T47D (cell line): ENCODE measurements at regions not wholly inside any gene's neighbourhood (a gene's known extent, or its start where the extent isn't known, plus 50 kb on each side); places are given as distances from the start of the nearest gene placed in this dataset.

ENCODE experiments used
- DNase-seq, 2 experiments: peaks; one replicate each; pipeline versions ENCODE4 v3.0.0 to v3.0.0-alpha.2; 2011 to 2012; ENCODE audit warnings: low read depth in 1 of 2, low spot score in 1 of 2
- JUND ChIP-seq: IDR thresholded peaks from 2 replicates; pipeline ENCODE4 v1.6.1; 2012; ENCODE audit warnings: low read depth
- in situ Hi-C: cut with HindIII; loops from 2 replicates; pipeline ENCODE4 v1.10.0; 2016; ENCODE audit warnings: low sequenced_read_pairs, low pct_unique_long_range_greater_than_20kb

GRCh38 chr18:59760619-59761600 is 63.7 kb upstream of the CCBE1 start:
- no peak for TF ChIP-seq JUND
- in situ Hi-C loops, result no loop called here
- DNase-seq, result no peak

DNA sequence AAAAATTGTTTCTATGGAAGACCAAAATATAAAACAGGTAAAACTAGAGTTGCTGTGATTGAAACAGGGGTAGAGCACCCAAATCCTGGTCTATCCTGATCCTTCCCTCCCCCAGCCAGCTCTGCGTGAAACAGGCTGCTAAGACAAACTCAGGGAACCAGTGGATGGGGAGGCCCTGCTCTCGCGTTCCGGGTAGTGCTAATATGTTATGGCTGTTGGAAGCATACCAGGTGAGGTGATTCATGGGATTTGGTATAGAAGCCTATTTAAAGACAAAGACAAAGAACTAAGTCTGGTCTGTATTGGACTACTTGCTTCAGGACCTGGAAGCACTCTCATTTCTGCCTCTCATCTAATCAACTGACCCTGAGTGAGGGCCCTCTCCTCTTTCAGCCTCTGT is 63.0 kb upstream of the CCBE1 start:
- DNase-seq, result no peak
- TF ChIP-seq JUND, result no peak
- in situ Hi-C loops, result no loop called here

GRCh38 chr18:59758837-59759236 is 61.6 kb upstream of the CCBE1 start:
- TF ChIP-seq JUND, result no peak
- in situ Hi-C loops, result no loop called here
- DNase-seq, result no peak

DNA sequence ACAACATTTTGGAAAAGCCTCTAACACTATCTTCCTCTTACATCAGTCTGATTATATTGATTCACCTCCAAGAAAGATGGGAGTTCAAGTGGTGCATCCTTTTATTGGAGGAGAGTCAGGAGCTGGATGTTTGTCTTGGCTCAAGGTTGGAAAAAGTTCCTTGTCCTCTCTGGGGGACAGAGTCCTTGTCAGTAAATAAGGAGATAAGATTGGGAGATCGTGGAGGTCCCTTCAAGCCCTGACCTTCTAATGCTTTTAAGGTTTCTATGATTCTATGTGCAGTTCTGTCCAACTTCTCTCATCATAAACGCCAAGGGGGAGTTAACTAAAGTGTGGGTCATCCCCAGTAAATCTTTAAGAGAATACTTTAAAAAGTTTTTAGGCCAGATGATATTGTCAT is 60.9 kb upstream of the CCBE1 start:
- TF ChIP-seq JUND, result no peak
- DNase-seq, result no peak
- in situ Hi-C loops, result no loop called here

- DNase-seq, result no peak
- TF ChIP-seq JUND, result no peak
- in situ Hi-C loops, result no loop called here
Observed at GRCh38 chr18:59752666-59753065, 55.4 kb upstream of the CCBE1 start.

- TF ChIP-seq JUND, result no peak
- in situ Hi-C loops, result no loop called here
- no peak for DNase-seq
Observed at GRCh38 chr18:59751186-59751585, 54.0 kb upstream of the CCBE1 start.

DNA sequence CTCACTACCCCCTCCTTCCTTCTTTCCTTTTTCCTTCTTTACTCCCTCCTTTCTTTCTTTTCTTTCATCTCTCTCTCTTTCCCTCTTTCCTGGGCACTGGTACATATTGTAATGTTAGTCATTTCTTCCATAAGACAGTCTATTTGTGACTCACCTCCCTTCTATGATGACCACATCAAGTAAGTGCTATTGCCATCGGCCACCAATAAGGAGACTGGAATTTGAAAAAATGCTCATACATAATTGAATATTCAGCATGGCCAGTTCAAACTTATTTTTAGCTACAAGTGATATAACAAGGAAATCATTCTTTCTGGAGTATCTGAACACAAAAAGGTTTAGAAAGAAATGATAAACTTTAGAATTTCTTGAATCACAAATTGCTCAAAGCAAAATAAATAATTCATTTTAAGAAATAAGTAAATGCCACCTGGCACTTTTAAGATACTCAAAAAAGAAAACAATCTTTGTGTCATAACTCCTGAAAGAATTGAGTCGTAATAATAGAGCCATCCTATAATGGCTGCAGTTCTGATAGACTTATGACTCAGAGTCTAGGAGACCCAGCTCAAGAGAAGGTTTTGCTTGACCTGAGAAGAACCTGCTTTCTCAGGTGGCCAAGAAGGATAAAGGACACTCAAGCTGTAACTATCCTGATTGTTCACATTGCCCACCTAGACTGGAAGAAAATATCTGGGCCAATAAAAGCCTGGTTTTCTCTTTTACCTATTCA is 51.6 kb upstream of the CCBE1 start:
- in situ Hi-C loops, result no loop called here
- no peak for DNase-seq
- TF ChIP-seq JUND, result no peak
